Mammary epithelial cell (primary cell): ENCODE measurements at regions not wholly inside any gene's neighbourhood (a gene's known extent, or its start where the extent isn't known, plus 50 kb on each side); places are given as distances from the start of the nearest gene placed in this dataset.

ENCODE experiments used
- EZH2 ChIP-seq: IDR thresholded peaks from 2 replicates; pipeline ENCODE4 v1.6.1; 2012; ENCODE audit warnings: low read length, inconsistent platforms, borderline replicate concordance
- TF ChIP-seq, protein P1 (sequence below), 2 donors: IDR thresholded peaks in 1 of 2; conservative IDR thresholded peaks in 1 of 2; 2 replicates each; pipeline ENCODE4 v1.5.1; 2011 to 2012; ENCODE audit warnings: inconsistent platforms in 2 of 2, low read length in 2 of 2, mild to moderate bottlenecking in 2 of 2, control low read depth in 1 of 2, low read depth in 1 of 2; ENCODE audit not compliant: insufficient read depth in 1 of 2; ENCODE audit errors: extremely low read depth in 1 of 2

DNA sequence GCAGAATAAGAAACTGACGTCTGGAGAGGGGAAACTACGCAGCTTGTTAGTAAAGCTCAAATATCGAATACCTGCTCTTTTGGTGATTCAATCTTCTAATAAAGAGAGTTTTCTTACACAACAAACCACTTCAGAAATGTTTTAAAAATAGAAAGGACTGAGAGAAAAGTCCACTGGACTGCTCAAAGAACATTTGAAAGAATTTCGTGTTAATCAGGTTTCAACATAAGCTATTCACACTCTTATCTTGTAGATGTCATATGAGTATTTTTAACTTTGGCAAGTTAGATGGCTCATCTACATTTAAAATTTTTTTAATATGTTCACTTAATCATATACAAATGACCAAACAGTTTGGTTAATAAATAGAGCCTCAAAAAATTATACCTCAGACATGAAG lies 95.6 kb upstream of the FAM216B start:
- TF ChIP-seq, protein P1, sequence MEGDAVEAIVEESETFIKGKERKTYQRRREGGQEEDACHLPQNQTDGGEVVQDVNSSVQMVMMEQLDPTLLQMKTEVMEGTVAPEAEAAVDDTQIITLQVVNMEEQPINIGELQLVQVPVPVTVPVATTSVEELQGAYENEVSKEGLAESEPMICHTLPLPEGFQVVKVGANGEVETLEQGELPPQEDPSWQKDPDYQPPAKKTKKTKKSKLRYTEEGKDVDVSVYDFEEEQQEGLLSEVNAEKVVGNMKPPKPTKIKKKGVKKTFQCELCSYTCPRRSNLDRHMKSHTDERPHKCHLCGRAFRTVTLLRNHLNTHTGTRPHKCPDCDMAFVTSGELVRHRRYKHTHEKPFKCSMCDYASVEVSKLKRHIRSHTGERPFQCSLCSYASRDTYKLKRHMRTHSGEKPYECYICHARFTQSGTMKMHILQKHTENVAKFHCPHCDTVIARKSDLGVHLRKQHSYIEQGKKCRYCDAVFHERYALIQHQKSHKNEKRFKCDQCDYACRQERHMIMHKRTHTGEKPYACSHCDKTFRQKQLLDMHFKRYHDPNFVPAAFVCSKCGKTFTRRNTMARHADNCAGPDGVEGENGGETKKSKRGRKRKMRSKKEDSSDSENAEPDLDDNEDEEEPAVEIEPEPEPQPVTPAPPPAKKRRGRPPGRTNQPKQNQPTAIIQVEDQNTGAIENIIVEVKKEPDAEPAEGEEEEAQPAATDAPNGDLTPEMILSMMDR (conservative IDR thresholded peaks at IDR 0.05 in 1 of 2, IDR thresholded peaks at IDR 0.05 in 1 of 2; ENCODE audit: extremely low read depth in 1 of 2, insufficient read depth in 1 of 2, low read depth in 1 of 2, low read length in 2 of 2), result no peak
- no peak for TF ChIP-seq EZH2
